Activated CD4-positive, alpha-beta T cell treated with anti-CD3 and anti-CD28 coated beads, Interleukin-2, amount 50 U/mL, for 16 hours (primary cell): ENCODE measurements at regions not wholly inside any gene's neighbourhood (a gene's known extent, or its start where the extent isn't known, plus 50 kb on each side); places are given as distances from the start of the nearest gene placed in this dataset.

Source experiments
- DNase-seq: peaks from one replicate; pipeline ENCODE4 v3.0.0-alpha.2; 2020

- no peak for DNase-seq
Measured at GRCh38 chr17:79365836-79366770, 244.7 kb downstream of the RBFOX3 start.

- no peak for DNase-seq
Measured at GRCh38 chr17:79365351-79365750, 245.5 kb downstream of the RBFOX3 start.

GRCh38 chr17:79364315-79365094, 246.3 kb downstream of the RBFOX3 start:
- no peak for DNase-seq

- DNase-seq = no peak
Measured at GRCh38 chr17:79363552-79364275, 247.1 kb downstream of the RBFOX3 start.

- DNase-seq = no peak
Measured at GRCh38 chr17:79362772-79363305, 248.0 kb downstream of the RBFOX3 start.

GRCh38 chr17:79361873-79362771, 248.7 kb downstream of the RBFOX3 start:
- DNase-seq = no peak

- DNase-seq = no peak
Measured at GRCh38 chr17:79361221-79361734, 249.6 kb downstream of the RBFOX3 start.

GRCh38 chr17:79360196-79360595, 250.7 kb downstream of the RBFOX3 start:
- DNase-seq = no peak

GRCh38 chr17:79356839-79357447, 253.9 kb downstream of the RBFOX3 start:
- DNase-seq = no peak

- no peak for DNase-seq
Measured at GRCh38 chr17:79355165-79355564, 255.7 kb downstream of the RBFOX3 start.

- DNase-seq = no peak
Measured at GRCh38 chr17:79354173-79354820, 256.6 kb downstream of the RBFOX3 start.

- no peak for DNase-seq
Measured at GRCh38 chr17:79353548-79353947, 257.3 kb downstream of the RBFOX3 start.

GRCh38 chr17:79353016-79353415, 257.8 kb downstream of the RBFOX3 start:
- DNase-seq = no peak

- DNase-seq = no peak
Measured at GRCh38 chr17:79350533-79350932, 260.3 kb downstream of the RBFOX3 start.

GRCh38 chr17:79349506-79350400, 261.1 kb downstream of the RBFOX3 start:
- DNase-seq = no peak

- no peak for DNase-seq
Measured at GRCh38 chr17:79342376-79342775, 267.8 kb downstream of the ENGASE start.

- DNase-seq = no peak
Measured at GRCh38 chr17:79341816-79342215, 267.2 kb downstream of the ENGASE start.

- DNase-seq = no peak
Measured at GRCh38 chr17:79341222-79341780, 266.7 kb downstream of the ENGASE start.
